HL-60 (cell line): ENCODE measurements at regions not wholly inside any gene's neighbourhood (a gene's known extent, or its start where the extent isn't known, plus 50 kb on each side); places are given as distances from the start of the nearest gene placed in this dataset.

Experiments
- POLR2AphosphoS5 ChIP-seq: IDR thresholded peaks from 2 replicates; pipeline ENCODE4 v1.6.1; 2012; ENCODE audit warnings: low read depth
- TF ChIP-seq, protein P1 (sequence below): IDR thresholded peaks from one replicate; pipeline ENCODE4 v1.5.1; 2011; ENCODE audit warnings: low read length, control low read depth, inconsistent platforms; ENCODE audit not compliant: insufficient read depth

- TF ChIP-seq, protein P1, sequence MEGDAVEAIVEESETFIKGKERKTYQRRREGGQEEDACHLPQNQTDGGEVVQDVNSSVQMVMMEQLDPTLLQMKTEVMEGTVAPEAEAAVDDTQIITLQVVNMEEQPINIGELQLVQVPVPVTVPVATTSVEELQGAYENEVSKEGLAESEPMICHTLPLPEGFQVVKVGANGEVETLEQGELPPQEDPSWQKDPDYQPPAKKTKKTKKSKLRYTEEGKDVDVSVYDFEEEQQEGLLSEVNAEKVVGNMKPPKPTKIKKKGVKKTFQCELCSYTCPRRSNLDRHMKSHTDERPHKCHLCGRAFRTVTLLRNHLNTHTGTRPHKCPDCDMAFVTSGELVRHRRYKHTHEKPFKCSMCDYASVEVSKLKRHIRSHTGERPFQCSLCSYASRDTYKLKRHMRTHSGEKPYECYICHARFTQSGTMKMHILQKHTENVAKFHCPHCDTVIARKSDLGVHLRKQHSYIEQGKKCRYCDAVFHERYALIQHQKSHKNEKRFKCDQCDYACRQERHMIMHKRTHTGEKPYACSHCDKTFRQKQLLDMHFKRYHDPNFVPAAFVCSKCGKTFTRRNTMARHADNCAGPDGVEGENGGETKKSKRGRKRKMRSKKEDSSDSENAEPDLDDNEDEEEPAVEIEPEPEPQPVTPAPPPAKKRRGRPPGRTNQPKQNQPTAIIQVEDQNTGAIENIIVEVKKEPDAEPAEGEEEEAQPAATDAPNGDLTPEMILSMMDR, result no peak
- no peak for TF ChIP-seq POLR2AphosphoS5
Observed at GRCh38 chr2:106602042-106602441, 114.9 kb downstream of the CD8B2 start.
